OCI-LY3 (cell line): ENCODE measurements at regions not wholly inside any gene's neighbourhood (a gene's known extent, or its start where the extent isn't known, plus 50 kb on each side); places are given as distances from the start of the nearest gene placed in this dataset.

ENCODE experiments used
- H2AFZ ChIP-seq: fragments of 200-600, 300-600 bp; shearing (Covaris generic); 2 replicates; pipeline ENCODE4 v1.6.0; 2014; ENCODE audit warnings: antibody characterized with exemption, low read depth, low read length
- H3K27ac ChIP-seq: fragments of 200-600, 300-600 bp; sonication (generic); 2 replicates; pipeline ENCODE4 v1.5.1; 2014; ENCODE audit warnings: mild to moderate bottlenecking, low read length, moderate library complexity, mixed read lengths
- H3K27me3 ChIP-seq: fragments of 200-600, 300-600 bp; sonication (generic); 2 replicates; pipeline ENCODE4 v1.6.1; 2014; ENCODE audit warnings: low read depth, low read length, mixed read lengths
- H3K36me3 ChIP-seq: fragments of 200-600, 300-600 bp; sonication (generic); replicated peaks from 2 replicates; pipeline ENCODE3; 2014; ENCODE audit warnings: low read depth, low read length, mixed read lengths
- H3K4me1 ChIP-seq: fragments of 300-600, 200-600 bp; sonication (generic); 2 replicates; pipeline ENCODE4 v1.6.1; 2014; ENCODE audit warnings: low read length, mixed read lengths
- H3K4me2 ChIP-seq: fragments of 200-600, 300-600 bp; sonication (generic); 2 replicates; pipeline ENCODE4 v1.6.1; 2014; ENCODE audit warnings: low read length, mixed read lengths
- H3K4me3 ChIP-seq: fragments of 300-600, 200-600 bp; sonication (generic); 2 replicates; pipeline ENCODE4 v1.5.1; 2014; ENCODE audit warnings: antibody characterized with exemption, mild to moderate bottlenecking, low read length, moderate library complexity
- H3K79me2 ChIP-seq: fragments of 300-600, 200-600 bp; shearing (Covaris generic); 2 replicates; pipeline ENCODE4 v1.6.1; 2014; ENCODE audit warnings: mild to moderate bottlenecking, low read length, mixed read lengths
- H3K9ac ChIP-seq: fragments of 300-600, 200-600 bp; shearing (Covaris generic); 2 replicates; pipeline ENCODE4 v1.6.0; 2014; ENCODE audit warnings: mild to moderate bottlenecking, low read length, moderate library complexity
- H3K9me3 ChIP-seq: fragments of 200-600, 300-600 bp; shearing (Covaris generic); 2 replicates; pipeline ENCODE4 v1.6.1; 2014; ENCODE audit warnings: low read length, mixed read lengths; ENCODE audit not compliant: insufficient read depth
- H4K20me1 ChIP-seq: fragments of 200-600, 300-600 bp; sonication (generic); 2 replicates; pipeline ENCODE4 v1.6.1; 2016; ENCODE audit warnings: low read length, mixed read lengths; ENCODE audit not compliant: insufficient read depth
- EZH2phosphoT487 ChIP-seq: fragments of 200-600 bp; shearing (Covaris generic); IDR thresholded peaks from 2 replicates; pipeline ENCODE4 v1.6.1; 2018; ENCODE audit warnings: antibody characterized with exemption, mixed run types, low read depth
- TF ChIP-seq, protein P1 (sequence below): fragments of 200-600, 300-600 bp; sonication (generic); IDR thresholded peaks from 2 replicates; pipeline ENCODE4 v1.5.1; 2014; ENCODE audit warnings: antibody characterized with exemption, low read length, low read depth

DNA sequence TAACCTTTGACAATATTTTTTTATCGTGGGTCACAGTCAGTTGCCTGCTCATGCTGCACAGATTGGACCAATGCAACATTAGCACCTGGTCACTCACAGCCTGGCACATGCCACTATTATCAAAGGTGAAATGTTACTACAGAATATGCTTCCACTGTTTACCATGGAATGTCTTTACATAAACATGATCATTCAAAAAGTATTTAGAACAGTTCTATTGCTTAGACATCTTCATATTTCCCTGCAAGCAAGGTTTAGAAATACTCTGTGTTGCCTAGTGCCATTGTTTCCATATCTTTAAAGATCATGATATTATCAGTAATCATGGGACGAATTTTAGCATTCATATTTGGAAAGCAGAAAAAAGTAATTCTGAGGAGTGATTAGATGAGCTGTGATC, 179.9 kb upstream of the CHRM2 start:
- no peaks in the 10 kb centered on the region for H4K20me1 ChIP-seq
- H3K27ac ChIP-seq = no peak overlapping the region
- no peak overlapping the region for H2AFZ ChIP-seq
- H3K4me1 ChIP-seq = peaks cover 6% of the 10 kb centered on the region
- no peak overlapping the region for H3K4me3 ChIP-seq
- H3K4me2 ChIP-seq = no peak overlapping the region
- TF ChIP-seq EZH2phosphoT487 = no peak
- TF ChIP-seq, protein P1, sequence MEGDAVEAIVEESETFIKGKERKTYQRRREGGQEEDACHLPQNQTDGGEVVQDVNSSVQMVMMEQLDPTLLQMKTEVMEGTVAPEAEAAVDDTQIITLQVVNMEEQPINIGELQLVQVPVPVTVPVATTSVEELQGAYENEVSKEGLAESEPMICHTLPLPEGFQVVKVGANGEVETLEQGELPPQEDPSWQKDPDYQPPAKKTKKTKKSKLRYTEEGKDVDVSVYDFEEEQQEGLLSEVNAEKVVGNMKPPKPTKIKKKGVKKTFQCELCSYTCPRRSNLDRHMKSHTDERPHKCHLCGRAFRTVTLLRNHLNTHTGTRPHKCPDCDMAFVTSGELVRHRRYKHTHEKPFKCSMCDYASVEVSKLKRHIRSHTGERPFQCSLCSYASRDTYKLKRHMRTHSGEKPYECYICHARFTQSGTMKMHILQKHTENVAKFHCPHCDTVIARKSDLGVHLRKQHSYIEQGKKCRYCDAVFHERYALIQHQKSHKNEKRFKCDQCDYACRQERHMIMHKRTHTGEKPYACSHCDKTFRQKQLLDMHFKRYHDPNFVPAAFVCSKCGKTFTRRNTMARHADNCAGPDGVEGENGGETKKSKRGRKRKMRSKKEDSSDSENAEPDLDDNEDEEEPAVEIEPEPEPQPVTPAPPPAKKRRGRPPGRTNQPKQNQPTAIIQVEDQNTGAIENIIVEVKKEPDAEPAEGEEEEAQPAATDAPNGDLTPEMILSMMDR = no peak
- H3K9me3 ChIP-seq = no peaks in the 10 kb centered on the region
- no peak overlapping the region for H3K9ac ChIP-seq
- no peaks in the 10 kb centered on the region for H3K36me3 ChIP-seq
- H3K79me2 ChIP-seq = no peaks in the 10 kb centered on the region
- no peaks in the 10 kb centered on the region; the same call in 1 of the 2 replicates for H3K27me3 ChIP-seq

DNA sequence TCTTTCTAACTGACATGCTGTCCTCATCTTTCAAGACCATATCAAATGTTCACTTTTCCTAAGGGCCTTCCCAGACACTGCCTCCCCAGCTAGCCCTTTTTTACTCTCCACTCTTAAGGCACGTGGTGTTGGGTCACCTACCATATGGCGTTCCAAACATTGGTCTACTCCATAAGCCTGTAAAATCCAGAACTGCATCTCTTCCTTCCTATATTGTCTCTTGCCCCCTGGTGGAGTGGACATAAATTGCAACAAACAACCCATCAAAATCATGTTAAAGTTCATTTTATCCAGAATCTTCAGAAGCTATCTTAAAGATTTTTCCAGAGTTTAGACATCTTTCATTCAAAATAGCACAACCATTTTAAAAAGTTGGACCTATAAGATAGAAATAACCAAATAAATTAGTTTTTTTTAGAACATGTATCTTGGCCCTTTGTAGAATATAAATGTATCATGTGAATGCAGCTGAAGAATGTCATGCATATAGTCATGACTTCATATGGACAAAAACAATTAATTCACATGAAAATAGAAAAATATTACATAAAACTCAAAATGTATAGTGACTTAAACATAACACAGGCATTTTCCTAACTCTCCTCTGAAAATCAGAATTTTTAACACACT, 180.6 kb upstream of the CHRM2 start:
- Histone ChIP-seq H3K4me2 (no peak overlapping the region), H3K79me2 (no peaks in the 10 kb centered on the region), H4K20me1 (no peaks in the 10 kb centered on the region), H3K9ac (no peak overlapping the region), H3K27me3 (no peaks in the 10 kb centered on the region; the same call in 1 of the 2 replicates), H3K4me1 (no peaks in the 10 kb centered on the region), H3K36me3 (no peaks in the 10 kb centered on the region), H3K27ac (no peak overlapping the region), H3K9me3 (no peaks in the 10 kb centered on the region), H2AFZ (no peak overlapping the region), H3K4me3 (no peak overlapping the region)
- TF ChIP-seq EZH2phosphoT487 = no peak
- TF ChIP-seq, protein P1 = peak; percentile 61

DNA sequence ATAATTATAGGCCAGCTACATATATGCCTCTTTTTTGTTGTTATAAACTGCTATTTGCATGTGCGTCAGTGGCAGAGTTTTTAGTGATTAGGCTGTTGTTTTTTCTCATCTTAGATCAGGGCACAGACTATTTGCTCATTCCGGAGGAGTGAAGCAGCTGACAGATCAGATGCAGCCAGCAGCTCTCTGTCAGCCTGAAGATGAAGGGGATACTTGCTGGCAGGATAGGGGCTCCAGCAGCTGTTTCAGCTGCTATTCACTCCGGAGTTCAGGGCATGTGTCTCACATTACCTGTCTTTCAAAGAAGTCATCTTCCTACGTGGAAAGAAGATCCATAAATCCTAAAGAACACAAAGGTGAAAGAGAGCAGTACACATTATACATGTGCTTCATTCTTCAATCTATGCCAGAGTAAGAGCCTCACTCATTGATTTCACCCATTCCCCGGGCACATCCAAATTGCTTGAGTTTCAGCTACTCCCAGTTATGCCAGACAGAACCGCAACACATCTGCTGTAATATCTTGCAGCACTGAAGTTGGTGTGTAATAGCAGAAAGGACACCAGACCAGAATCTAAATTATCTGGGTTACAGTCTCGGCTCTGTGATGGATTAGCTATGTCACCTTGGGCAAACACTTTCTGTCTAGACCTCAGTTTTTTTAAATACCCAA, 182.8 kb upstream of the CHRM2 start:
- H3K27ac ChIP-seq = no peak overlapping the region
- TF ChIP-seq EZH2phosphoT487 = no peak
- TF ChIP-seq, protein P1 = no peak
- H3K27me3 ChIP-seq = no peaks in the 10 kb centered on the region; the same call in 1 of the 2 replicates
- H2AFZ ChIP-seq = no peak overlapping the region
- H3K9ac ChIP-seq = no peak overlapping the region
- H4K20me1 ChIP-seq = no peaks in the 10 kb centered on the region
- no peak overlapping the region for H3K4me2 ChIP-seq
- no peak overlapping the region for H3K4me3 ChIP-seq
- H3K9me3 ChIP-seq = no peaks in the 10 kb centered on the region
- no peaks in the 10 kb centered on the region for H3K4me1 ChIP-seq
- no peaks in the 10 kb centered on the region for H3K36me3 ChIP-seq
- no peaks in the 10 kb centered on the region for H3K79me2 ChIP-seq

DNA sequence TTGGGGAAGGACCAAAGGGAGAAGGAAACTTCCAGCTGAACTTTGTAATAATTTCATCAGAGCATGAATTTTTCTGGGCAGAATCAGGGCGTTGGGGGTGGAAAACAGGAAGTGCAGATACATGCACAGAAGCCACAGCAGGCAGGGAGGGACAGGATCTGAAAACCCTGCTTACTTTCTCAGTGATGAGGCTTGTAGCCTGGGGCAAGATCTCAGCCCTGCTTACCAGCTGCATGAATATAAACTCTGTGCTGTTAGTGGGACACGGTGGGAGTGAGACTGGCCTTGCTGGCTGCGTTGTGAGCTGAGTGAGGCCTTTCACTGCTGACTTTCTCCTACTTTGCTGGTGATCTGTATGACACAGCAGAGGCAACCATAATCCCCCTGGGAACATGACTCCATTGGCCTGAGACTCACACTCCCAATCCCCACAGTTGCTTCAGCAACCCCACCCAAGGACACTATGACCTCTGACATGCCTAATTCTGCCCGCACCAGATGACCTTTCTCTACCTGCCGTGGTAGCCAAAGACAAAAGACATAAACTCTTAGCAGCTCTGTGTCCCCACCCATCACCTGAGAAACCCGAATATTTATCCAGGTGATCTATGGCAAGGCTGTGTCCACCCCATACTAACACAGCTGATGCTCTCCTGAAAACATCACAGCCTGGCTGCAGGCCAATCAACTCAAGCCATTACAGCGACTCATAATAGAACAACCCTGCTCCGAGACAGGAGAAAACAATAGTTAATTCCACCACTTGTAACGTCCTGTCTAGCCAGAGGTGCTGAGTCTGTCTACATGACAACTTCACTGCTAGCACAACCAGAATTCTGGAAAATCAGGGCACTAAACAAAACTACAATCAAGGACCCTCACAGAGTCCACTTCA, 190.7 kb upstream of the CHRM2 start:
- Histone ChIP-seq H3K36me3 (no peaks in the 10 kb centered on the region), H3K4me3 (no peak overlapping the region), H3K4me1 (0 out of 2 replicates have a peak, but pooled peaks cover 5% of the 10 kb centered on the region), H3K9me3 (no peaks in the 10 kb centered on the region), H3K9ac (no peak overlapping the region), H2AFZ (no peak overlapping the region), H3K27ac (no peak overlapping the region), H3K79me2 (no peaks in the 10 kb centered on the region), H3K4me2 (no peak overlapping the region), H4K20me1 (no peaks in the 10 kb centered on the region), H3K27me3 (no peaks in the 10 kb centered on the region)
- no peak for TF ChIP-seq EZH2phosphoT487
- TF ChIP-seq, protein P1 = no peak
